ENCODE measurements at regions not wholly inside any gene's neighbourhood (a gene's known extent, or its start where the extent isn't known, plus 50 kb on each side); places are given as distances from the start of the nearest gene placed in this dataset.

DNA sequence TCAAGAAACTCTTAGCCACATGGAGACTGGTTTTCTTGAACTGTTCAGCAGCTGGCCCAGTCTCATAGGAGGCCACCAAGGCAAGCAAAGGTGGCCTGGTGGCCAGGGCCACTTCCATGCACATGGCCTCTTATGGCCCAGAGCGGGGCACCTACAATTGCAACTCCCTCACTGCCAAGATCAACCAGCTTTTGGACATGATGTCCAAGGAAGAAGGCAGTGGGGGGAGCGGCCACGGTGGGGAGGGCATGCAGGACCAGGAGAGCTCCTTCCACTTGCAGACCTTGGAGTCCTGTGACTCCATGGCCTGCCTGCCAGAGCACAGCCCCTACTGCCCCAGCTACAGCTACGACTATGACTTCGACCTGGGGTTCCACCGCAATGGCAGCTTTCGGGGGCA, 398.9 kb upstream of the PTPRD start:
- Histone ChIP-seq H3K9me3 (peaks cover 5% of the 10 kb centered on the region), H3K36me3 (no peaks in the 10 kb centered on the region), H3K27me3 (ENCODE audit: low read depth) (no peaks in the 10 kb centered on the region), H3K4me3 (no peak overlapping the region), H3K27ac (no peak overlapping the region), H3K4me1 (no peaks in the 10 kb centered on the region)
- intact Hi-C loops (cut with DNase I): no loop called here
- DNase-seq (no peak), ATAC-seq (peak in 1 of 2 donors; percentile 13)
- TF ChIP-seq, protein P1, sequence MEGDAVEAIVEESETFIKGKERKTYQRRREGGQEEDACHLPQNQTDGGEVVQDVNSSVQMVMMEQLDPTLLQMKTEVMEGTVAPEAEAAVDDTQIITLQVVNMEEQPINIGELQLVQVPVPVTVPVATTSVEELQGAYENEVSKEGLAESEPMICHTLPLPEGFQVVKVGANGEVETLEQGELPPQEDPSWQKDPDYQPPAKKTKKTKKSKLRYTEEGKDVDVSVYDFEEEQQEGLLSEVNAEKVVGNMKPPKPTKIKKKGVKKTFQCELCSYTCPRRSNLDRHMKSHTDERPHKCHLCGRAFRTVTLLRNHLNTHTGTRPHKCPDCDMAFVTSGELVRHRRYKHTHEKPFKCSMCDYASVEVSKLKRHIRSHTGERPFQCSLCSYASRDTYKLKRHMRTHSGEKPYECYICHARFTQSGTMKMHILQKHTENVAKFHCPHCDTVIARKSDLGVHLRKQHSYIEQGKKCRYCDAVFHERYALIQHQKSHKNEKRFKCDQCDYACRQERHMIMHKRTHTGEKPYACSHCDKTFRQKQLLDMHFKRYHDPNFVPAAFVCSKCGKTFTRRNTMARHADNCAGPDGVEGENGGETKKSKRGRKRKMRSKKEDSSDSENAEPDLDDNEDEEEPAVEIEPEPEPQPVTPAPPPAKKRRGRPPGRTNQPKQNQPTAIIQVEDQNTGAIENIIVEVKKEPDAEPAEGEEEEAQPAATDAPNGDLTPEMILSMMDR (IDR thresholded peaks at IDR 0.05): no peak

DNA sequence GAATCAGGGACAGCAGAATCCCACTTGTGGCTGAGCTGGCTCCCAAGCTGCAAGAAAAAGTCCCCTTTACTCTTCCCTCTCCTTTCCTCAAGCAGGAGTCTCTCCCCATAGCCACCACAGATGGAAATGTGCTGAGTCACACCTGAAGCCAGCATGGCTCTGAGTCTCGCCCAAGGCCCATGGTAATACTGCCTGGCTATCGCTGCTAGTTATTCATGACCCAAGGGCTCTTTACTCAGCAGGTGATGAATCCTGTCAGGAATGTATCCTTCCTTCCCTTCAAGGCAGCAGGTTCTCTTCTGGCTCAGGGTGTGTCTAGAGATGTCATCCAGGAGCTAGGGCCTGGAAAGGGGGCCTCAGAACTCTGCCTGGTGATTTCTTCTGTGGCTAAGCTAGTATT, 403.3 kb upstream of the PTPRD start:
- no peaks in the 10 kb centered on the region for H3K36me3 ChIP-seq
- DNase-seq (no peak), ATAC-seq (no peak)
- H3K9me3 ChIP-seq: no peaks in the 10 kb centered on the region
- no peak overlapping the region for H3K27ac ChIP-seq
- intact Hi-C loops (cut with DNase I): no loop called here
- TF ChIP-seq, protein P1 (IDR thresholded peaks at IDR 0.05): no peak
- H3K27me3 ChIP-seq (ENCODE audit: low read depth): no peaks in the 10 kb centered on the region
- no peak overlapping the region for H3K4me3 ChIP-seq
- no peaks in the 10 kb centered on the region for H3K4me1 ChIP-seq

DNA sequence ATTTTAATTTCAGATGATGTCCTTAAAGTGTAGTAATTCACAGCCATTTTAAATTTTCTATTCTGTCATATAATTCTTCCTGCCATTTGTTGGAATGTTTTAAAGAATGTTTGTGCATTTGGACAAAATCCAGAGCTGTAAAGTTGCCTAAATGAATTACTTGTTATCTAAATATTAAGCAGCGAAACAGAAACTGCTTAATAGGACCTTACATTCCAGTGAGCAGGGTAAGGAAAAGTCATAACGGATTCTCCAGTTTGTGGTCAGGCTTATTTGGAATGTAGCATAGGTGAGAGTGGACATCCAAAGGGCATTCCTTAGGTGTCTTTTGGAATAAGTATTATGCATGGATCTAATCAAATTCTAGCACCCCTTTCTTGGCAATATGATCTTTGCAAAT, 410.4 kb upstream of the PTPRD start:
- no peak for ATAC-seq
- Histone ChIP-seq H3K27me3 (ENCODE audit: low read depth) (no peaks in the 10 kb centered on the region), H3K9me3 (no peaks in the 10 kb centered on the region), H3K27ac (no peak overlapping the region), H3K4me3 (no peak overlapping the region), H3K36me3 (no peaks in the 10 kb centered on the region), H3K4me1 (no peaks in the 10 kb centered on the region)
- DNase-seq: no peak
- TF ChIP-seq, protein P1 (IDR thresholded peaks at IDR 0.05): no peak
- intact Hi-C loops (cut with DNase I): no loop called here

DNA sequence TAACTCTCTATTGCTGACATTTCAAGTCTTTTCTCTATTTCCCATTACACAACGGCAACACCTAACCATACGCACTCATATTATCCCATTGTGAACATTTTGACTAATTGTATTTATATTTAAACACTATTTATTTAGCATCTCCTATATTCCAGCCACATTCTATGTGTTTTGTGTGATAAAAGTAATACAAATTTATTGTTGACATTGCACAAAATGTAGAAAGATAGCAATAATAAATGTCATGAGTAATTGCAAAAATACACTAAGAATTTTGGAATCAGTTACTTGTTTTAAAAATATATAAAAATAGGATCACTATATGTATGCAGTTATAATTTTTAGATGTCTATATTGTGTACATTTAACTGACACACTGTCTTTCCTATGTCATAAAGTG, 413.0 kb upstream of the PTPRD start:
- H3K9me3 ChIP-seq: no peaks in the 10 kb centered on the region
- no peaks in the 10 kb centered on the region for H3K36me3 ChIP-seq
- H3K4me3 ChIP-seq: no peak overlapping the region
- H3K27me3 ChIP-seq (ENCODE audit: low read depth): no peaks in the 10 kb centered on the region
- TF ChIP-seq, protein P1 (IDR thresholded peaks at IDR 0.05): no peak
- DNase-seq (no peak), ATAC-seq (no peak)
- H3K4me1 ChIP-seq: no peaks in the 10 kb centered on the region
- H3K27ac ChIP-seq: no peak overlapping the region
- intact Hi-C loops (cut with DNase I): no loop called here

DNA sequence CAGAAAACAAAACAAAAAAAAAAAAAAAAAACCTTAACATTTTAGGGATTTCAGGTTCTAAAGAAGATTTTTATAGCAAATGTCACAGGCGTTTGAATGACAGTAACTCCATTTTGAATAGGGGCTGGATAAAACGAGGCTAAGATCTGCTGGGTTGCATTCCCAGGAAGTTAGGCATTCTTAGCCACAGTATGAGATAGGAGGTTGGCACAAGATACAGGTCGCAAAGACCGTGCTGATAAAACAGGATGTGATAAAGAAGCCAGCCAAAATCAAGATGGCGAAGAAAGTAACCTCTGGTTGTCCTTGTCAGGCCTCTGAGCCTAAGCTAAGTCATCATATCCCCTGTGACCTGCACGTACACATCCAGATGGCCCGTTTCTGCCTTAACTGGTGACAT, 425.6 kb upstream of the PTPRD start:
- no peaks in the 10 kb centered on the region for H3K9me3 ChIP-seq
- no peaks in the 10 kb centered on the region for H3K27me3 ChIP-seq (ENCODE audit: low read depth)
- intact Hi-C loops (cut with DNase I): no loop called here
- no peak overlapping the region for H3K27ac ChIP-seq
- ATAC-seq (no peak), DNase-seq (no peak)
- TF ChIP-seq, protein P1 (IDR thresholded peaks at IDR 0.05): no peak
- no peak overlapping the region for H3K4me3 ChIP-seq
- H3K4me1 ChIP-seq: no peaks in the 10 kb centered on the region
- no peaks in the 10 kb centered on the region for H3K36me3 ChIP-seq

DNA sequence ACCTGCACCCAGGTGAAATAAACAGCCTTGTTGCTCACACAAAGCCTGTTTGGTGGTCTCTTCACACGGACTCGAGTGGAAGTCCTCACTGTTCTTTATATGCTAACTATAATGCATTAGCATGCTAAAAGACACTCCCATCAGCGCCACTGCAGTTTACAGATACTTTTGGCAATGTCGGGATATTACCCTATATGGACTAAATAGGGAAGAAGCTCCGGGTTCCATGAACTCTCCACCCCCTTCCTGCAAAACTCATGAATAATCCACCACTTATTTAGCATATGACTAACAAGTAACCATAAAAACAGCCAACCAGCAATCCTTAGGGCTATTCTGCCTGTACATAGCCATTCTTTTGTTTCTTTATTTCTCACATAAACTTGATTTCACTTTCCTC, 426.2 kb upstream of the PTPRD start:
- no peaks in the 10 kb centered on the region for H3K27me3 ChIP-seq (ENCODE audit: low read depth)
- ATAC-seq (no peak), DNase-seq (no peak)
- no peaks in the 10 kb centered on the region for H3K4me1 ChIP-seq
- no peak overlapping the region for H3K27ac ChIP-seq
- no peak overlapping the region for H3K4me3 ChIP-seq
- no peaks in the 10 kb centered on the region for H3K9me3 ChIP-seq
- no peaks in the 10 kb centered on the region for H3K36me3 ChIP-seq
- intact Hi-C loops (cut with DNase I): no loop called here
- TF ChIP-seq, protein P1 (IDR thresholded peaks at IDR 0.05): no peak
